Activated CD8-positive, alpha-beta memory T cell treated with anti-CD3 and anti-CD28 coated beads for 1 hour (primary cell): ENCODE measurements at regions not wholly inside any gene's neighbourhood (a gene's known extent, or its start where the extent isn't known, plus 50 kb on each side); places are given as distances from the start of the nearest gene placed in this dataset.
"Not testable (repeated sequence)": the region's sequence is repeated elsewhere in the genome, so short reads cannot be mapped to it uniquely, and the experiment has no call there.

Experiments
- DNase-seq, 2 donors: peaks; one replicate each; pipeline ENCODE4 v3.0.0-alpha.2; 2020; ENCODE audit warnings: low read depth in 1 of 2; ENCODE audit errors: extremely low read depth in 1 of 2

GRCh38 chr15:84360902-84361301 is 125.3 kb downstream of the GOLGA6L4 start:
- DNase-seq = not testable (repeated sequence)

GRCh38 chr15:84384421-84384820 is 148.8 kb downstream of the GOLGA6L4 start:
- DNase-seq = not testable (repeated sequence)

GRCh38 chr15:84387086-84387485 is 151.5 kb downstream of the GOLGA6L4 start:
- DNase-seq = no peak

DNA sequence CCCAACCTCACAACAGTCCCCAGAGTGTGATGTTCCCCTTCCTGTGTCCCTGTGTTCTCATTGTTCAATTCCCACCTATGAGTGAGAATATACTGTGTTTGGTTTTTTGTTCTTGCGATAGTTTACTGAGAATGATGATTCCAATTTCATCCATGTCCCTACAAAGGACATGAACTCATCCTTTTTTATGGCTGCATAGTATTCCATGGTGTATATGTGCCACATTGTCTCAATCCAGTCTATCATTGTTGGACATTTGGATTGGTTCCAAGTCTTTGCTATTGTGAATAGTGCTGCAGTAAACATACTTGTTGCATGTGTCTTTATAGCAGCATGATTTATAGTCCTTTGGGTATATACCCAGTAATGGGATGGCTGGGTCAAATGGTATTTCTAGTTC is 152.6 kb downstream of the GOLGA6L4 start:
- DNase-seq = not testable (repeated sequence)

- DNase-seq = not testable (repeated sequence)
These were observed 153.1 kb downstream of the GOLGA6L4 start for GRCh38 chr15:84388638-84389037.

GRCh38 chr15:84390324-84390723 is 154.8 kb downstream of the GOLGA6L4 start:
- DNase-seq = not testable (repeated sequence)

DNA sequence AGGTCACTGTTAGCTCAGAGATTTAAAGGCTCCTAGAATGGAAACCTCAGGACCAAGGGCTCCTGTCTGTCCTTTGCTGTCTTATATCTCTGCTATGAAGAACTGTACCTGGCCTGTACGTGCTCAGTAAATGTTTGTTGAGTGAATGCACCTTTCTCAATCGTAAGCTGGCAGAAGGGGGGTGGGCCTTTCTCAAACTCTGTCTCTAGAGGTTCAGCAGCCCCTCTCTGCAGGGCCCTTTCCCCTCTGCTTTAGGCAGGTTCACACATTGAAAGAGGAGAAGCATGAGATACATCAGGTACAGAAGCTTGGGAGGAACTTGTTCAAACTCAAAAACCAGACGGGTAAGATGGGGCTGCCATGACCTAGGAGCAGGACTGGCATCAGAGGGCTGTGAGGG is 155.6 kb downstream of the GOLGA6L4 start:
- DNase-seq = no peak

GRCh38 chr15:84392020-84392419 is 156.4 kb downstream of the GOLGA6L4 start:
- DNase-seq = not testable (repeated sequence)

DNA sequence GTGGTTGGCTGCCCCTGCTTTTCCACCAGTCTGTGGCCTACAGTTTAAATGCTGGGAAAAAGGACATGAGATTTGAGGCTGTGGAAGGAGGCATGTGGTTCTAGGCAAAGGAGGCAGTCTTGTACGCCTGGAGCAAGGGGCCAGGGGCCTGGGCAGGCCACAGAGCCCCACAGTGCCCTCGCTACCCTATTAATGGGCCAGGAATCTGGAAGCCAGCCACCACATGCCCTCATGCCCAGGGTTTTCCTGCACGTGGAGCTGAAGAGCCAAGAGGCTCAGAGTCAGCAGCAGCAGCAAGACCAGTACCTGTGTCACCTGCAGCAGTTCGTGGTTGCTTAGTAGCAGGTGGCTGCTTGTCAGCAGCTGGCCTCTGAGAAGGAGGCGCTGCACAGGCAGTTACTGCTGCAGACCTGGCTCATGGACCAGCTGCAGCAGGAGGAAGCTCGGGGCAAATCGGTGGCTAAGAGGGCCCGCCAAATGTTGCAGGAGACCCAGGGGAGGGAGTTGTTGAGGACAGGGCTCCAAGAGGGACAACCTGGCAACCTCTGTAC is 157.9 kb downstream of the GOLGA6L4 start:
- DNase-seq = not testable (repeated sequence)

DNA sequence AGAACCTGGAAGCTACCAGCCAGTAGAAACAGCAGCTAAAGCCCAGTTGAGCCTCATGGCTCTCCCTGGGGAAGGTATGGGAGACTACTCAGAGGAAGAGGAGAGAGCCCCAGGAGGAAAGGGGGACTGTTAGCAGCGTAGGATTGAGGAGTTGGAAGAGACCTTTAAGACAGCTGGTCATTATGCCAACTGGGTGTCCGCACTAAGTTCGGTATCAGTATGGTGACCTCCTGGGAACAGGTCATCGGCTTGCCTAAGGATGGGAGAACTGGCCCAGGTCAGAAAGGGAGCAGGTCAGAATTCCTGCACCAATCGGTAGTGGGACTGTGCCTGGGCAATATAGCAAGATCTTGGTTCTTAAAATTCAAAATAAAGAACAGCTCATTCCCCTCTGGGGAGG is 158.4 kb downstream of the GOLGA6L4 start:
- DNase-seq = not testable (repeated sequence)

GRCh38 chr15:84395384-84395783 is 159.8 kb downstream of the GOLGA6L4 start:
- not testable (repeated sequence) for DNase-seq

GRCh38 chr15:84395881-84396280 is 160.3 kb downstream of the GOLGA6L4 start:
- DNase-seq = not testable (repeated sequence)

DNA sequence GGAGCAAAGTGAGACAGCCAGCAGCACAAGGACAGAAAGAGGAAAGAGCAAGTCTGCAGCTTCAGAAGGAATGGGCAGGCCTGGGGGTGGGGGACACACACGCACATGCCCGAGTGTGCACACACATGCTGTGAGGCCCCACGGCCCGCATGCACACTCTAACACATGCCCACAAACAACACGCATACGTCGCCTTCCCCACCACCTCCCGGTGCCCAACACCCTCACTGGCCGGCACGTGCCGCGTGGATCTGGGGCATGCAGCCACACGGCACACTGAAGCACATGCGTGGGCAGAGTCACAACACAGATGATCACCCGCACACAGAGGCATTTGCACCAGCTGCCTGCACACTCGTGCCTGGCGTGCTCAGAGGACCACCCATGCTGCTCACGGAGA is 161.5 kb downstream of the GOLGA6L4 start:
- not testable (repeated sequence) for DNase-seq

GRCh38 chr15:84398087-84398486 is 162.5 kb downstream of the GOLGA6L4 start:
- not testable (repeated sequence) for DNase-seq

GRCh38 chr15:84398763-84399701 is 163.5 kb downstream of the GOLGA6L4 start:
- no peak for DNase-seq

DNA sequence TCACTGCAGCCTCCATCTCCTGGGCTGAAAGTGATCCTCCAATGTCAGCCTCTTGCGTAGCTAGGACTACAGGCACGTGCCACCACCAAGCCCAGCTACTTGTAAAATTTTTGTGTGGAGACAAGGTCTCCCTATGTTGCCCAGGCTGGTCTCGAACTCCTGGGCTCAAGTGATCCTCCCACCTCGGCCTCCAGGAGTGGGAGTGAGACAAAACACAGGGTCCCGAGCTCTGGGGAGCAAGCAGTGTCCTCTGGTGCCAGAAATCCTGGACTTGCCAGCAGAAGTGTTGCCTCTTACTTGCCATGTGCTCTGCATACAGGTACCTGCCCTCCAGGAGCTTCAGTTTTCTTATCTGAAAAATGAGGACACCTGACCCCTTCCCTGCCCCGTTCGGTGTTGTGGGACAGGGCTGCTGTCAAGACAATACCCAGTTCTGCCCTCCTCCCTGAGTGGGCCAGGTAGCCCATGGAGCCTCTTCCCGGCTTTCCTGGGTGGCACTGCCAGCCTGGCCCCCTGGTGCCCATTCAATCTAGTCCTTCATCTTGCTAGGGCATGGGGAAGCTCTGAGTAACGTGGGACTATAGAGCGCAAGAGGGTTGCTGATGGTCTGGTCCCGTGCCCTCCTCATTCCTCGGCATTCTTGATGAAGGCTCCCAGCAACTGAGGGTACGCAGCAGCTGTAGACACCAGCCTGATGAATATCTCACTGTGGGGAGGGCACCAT is 164.6 kb downstream of the GOLGA6L4 start:
- no peak for DNase-seq

- no peak for DNase-seq
These were observed 165.2 kb downstream of the GOLGA6L4 start for GRCh38 chr15:84400820-84401219.

DNA sequence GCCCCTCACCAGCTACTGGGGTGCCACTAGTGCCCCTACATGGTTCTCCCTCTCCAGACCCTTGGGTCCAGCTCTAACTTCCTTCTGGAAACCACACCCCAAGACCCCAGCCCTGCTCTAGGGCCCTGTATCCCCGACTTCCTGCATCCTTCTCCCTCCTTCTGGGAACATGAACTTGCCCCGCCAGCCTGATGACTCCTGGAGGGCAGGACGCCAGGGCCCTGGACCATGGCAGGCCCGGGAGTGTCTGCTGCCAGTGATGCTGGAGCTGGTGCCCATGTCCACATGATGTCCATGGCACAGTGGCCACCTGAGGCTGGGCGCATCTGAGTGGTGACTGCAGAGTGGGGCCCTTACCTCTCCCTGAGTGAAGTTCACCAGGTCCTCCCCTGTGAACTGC is 165.9 kb downstream of the GOLGA6L4 start:
- DNase-seq = not testable (repeated sequence)

- not testable (repeated sequence) for DNase-seq
These were observed 166.6 kb downstream of the GOLGA6L4 start for GRCh38 chr15:84401891-84402840.

GRCh38 chr15:84402856-84403608 is 167.5 kb downstream of the GOLGA6L4 start:
- DNase-seq = no peak
